Activated naive CD8-positive, alpha-beta T cell treated with anti-CD3 and anti-CD28 coated beads for 36 hours (primary cell): ENCODE measurements at regions not wholly inside any gene's neighbourhood (a gene's known extent, or its start where the extent isn't known, plus 50 kb on each side); places are given as distances from the start of the nearest gene placed in this dataset.

Experiments
- DNase-seq: peaks from one replicate; pipeline ENCODE4 v3.0.0; 2021
- H3K27ac Mint-ChIP-seq: one replicate; pipeline ENCODE4 v1.8.0; 2022; ENCODE audit warnings: mild to moderate bottlenecking, moderate library complexity, mixed read lengths
- H3K27me3 Mint-ChIP-seq: one replicate; pipeline ENCODE4 v1.8.0; 2022; ENCODE audit warnings: mild to moderate bottlenecking, mixed read lengths
- H3K36me3 Mint-ChIP-seq: one replicate; pipeline ENCODE4 v1.8.0; 2021; ENCODE audit warnings: mild to moderate bottlenecking, mixed read lengths
- H3K4me1 Mint-ChIP-seq: one replicate; pipeline ENCODE4 v1.8.0; 2021; ENCODE audit warnings: mixed read lengths
- H3K4me3 Mint-ChIP-seq: one replicate; pipeline ENCODE4 v1.8.0; 2022; ENCODE audit warnings: mild to moderate bottlenecking, moderate library complexity, mixed read lengths
- H3K9me3 Mint-ChIP-seq: one replicate; pipeline ENCODE4 v1.8.0; 2022; ENCODE audit warnings: mixed read lengths

GRCh38 chr9:80811656-80812055 lies 877.7 kb downstream of the TLE1 start:
- no peaks in the 10 kb centered on the region for H3K27me3 Mint-ChIP-seq
- no peak for DNase-seq
- H3K9me3 Mint-ChIP-seq: peaks cover 4% of the 10 kb centered on the region
- H3K4me1 Mint-ChIP-seq: no peaks in the 10 kb centered on the region
- no peak overlapping the region for H3K4me3 Mint-ChIP-seq
- H3K27ac Mint-ChIP-seq: no peak overlapping the region
- no peaks in the 10 kb centered on the region for H3K36me3 Mint-ChIP-seq

DNA sequence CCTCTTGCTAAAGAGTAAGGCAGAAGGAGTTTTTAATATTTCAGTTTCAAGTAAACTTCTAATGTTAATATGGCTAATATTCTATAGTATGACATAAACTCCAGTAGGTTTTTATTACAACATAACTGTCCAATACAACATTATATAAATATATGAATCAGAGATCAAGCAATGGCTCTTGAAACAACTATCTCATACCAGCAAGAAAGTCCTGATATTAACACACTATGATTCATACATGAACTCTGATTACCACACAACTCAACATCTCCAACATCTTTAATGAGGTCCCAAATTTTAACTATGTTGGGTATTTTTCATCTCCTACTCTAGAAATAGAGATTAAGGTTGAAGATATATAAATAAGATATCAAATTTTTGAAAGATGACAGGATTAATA lies 878.3 kb downstream of the TLE1 start:
- no peaks in the 10 kb centered on the region for H3K4me1 Mint-ChIP-seq
- H3K36me3 Mint-ChIP-seq: no peaks in the 10 kb centered on the region
- peaks cover 4% of the 10 kb centered on the region for H3K9me3 Mint-ChIP-seq
- no peak overlapping the region for H3K27ac Mint-ChIP-seq
- DNase-seq: no peak
- H3K4me3 Mint-ChIP-seq: no peak overlapping the region
- H3K27me3 Mint-ChIP-seq: no peaks in the 10 kb centered on the region

- no peak overlapping the region for H3K4me3 Mint-ChIP-seq
- H3K27ac Mint-ChIP-seq: no peak overlapping the region
Measured at GRCh38 chr9:80806671-80807070, 882.7 kb downstream of the TLE1 start.

DNA sequence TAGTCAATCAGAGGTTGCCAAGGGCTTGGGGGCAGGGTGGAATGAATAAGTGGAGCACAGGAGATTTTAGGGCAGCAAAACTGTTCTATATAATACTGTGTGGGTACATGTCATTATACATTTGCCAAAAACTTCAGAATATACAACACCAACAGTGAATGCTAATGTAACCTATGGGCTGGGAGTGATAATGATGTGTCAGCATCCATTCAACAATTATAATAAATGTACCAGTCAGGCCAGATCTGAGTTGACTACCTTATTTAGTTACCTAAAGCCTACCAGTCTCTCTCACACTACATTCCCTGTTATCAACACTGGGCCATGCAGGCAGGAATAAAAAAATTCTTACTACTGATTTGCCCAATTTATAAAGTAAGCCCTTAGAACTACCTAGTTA lies 884.5 kb downstream of the TLE1 start:
- Mint-ChIP-seq H3K4me1 (no peaks in the 10 kb centered on the region), H3K4me3 (no peak overlapping the region), H3K27me3 (no peaks in the 10 kb centered on the region), H3K9me3 (no peaks in the 10 kb centered on the region), H3K27ac (no peak overlapping the region), H3K36me3 (no peaks in the 10 kb centered on the region)
- no peak for DNase-seq

More at GRCh38 chr9:80806671-80807070, 882.7 kb downstream of the TLE1 start:
- Mint-ChIP-seq H3K36me3 (no peaks in the 10 kb centered on the region), H3K27me3 (no peaks in the 10 kb centered on the region), H3K9me3 (no peaks in the 10 kb centered on the region), H3K4me1 (no peaks in the 10 kb centered on the region)
- DNase-seq: no peak

GRCh38 chr9:80797831-80798688 lies 891.3 kb downstream of the TLE1 start:
- H3K4me1 Mint-ChIP-seq: no peaks in the 10 kb centered on the region
- H3K27ac Mint-ChIP-seq: no peak overlapping the region
- H3K4me3 Mint-ChIP-seq: no peak overlapping the region
- H3K27me3 Mint-ChIP-seq: no peaks in the 10 kb centered on the region
- H3K9me3 Mint-ChIP-seq: no peaks in the 10 kb centered on the region
- H3K36me3 Mint-ChIP-seq: no peaks in the 10 kb centered on the region
- no peak for DNase-seq

DNA sequence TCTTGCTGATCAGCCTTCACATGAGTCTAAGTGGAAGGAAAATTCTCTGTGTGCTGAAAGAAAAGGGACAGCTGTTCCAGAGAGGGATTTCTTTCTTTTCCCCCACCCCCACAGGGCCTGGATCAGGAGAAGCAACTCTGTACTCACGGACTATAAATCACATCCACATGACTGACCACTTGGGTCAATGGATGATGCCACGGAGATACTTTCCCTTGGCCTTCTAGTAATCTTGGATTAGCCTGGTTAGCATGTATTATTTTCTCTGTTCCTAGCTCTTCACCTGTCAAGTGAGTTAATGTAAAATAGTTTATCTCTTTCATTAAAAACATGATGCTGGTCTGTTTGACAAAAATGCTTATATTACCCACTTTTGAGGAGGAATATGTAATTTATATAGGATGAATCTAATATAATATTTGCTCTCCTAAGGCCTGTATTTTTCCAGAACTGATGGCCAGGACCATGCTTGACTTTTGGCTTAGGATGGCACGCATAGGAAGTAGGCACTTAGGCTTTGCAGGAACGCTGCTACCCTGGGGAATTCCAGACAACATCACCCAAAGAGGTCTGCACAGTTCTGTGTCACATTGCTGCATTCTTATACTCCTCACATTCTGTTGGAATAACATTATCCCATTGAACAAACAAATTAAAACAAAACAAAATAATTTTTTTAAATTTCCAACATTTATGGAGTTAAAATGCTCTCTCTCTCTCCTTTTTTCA lies 892.1 kb downstream of the TLE1 start:
- H3K9me3 Mint-ChIP-seq: no peaks in the 10 kb centered on the region
- H3K4me1 Mint-ChIP-seq: no peaks in the 10 kb centered on the region
- H3K36me3 Mint-ChIP-seq: no peaks in the 10 kb centered on the region
- no peak for DNase-seq
- no peak overlapping the region for H3K27ac Mint-ChIP-seq
- H3K27me3 Mint-ChIP-seq: no peaks in the 10 kb centered on the region
- no peak overlapping the region for H3K4me3 Mint-ChIP-seq

- DNase-seq: no peak
- H3K9me3 Mint-ChIP-seq: no peaks in the 10 kb centered on the region
- no peak overlapping the region for H3K4me3 Mint-ChIP-seq
- H3K36me3 Mint-ChIP-seq: no peaks in the 10 kb centered on the region
- no peaks in the 10 kb centered on the region for H3K4me1 Mint-ChIP-seq
- H3K27me3 Mint-ChIP-seq: no peaks in the 10 kb centered on the region
- H3K27ac Mint-ChIP-seq: no peak overlapping the region
Measured at GRCh38 chr9:80796632-80797031, 892.7 kb downstream of the TLE1 start.

- no peak overlapping the region for H3K27ac Mint-ChIP-seq
- no peaks in the 10 kb centered on the region for H3K27me3 Mint-ChIP-seq
- no peak for DNase-seq
- no peak overlapping the region for H3K4me3 Mint-ChIP-seq
- no peaks in the 10 kb centered on the region for H3K4me1 Mint-ChIP-seq
- H3K36me3 Mint-ChIP-seq: no peaks in the 10 kb centered on the region
- no peaks in the 10 kb centered on the region for H3K9me3 Mint-ChIP-seq
Measured at GRCh38 chr9:80794197-80794596, 895.1 kb downstream of the TLE1 start.

DNA sequence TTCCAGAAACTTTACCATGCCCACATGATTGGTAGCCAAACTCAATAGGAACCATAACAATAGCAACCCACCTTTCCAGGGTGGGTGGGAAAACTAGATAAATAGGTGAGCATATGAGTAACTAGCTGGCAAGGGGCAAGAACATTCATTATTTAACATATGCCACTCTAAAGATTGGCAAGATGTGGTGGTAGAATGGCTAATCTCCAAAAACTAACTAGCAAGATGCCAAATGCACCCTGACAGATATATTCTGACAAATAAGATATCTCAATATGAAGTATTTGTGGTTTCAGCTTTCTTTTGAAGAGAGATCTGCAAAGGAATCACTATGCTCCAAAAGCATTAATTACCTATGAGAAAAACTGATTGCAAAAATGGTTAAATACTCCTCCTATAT lies 895.6 kb downstream of the TLE1 start:
- Mint-ChIP-seq H3K36me3 (no peaks in the 10 kb centered on the region), H3K9me3 (no peaks in the 10 kb centered on the region), H3K27me3 (no peaks in the 10 kb centered on the region), H3K27ac (no peak overlapping the region), H3K4me3 (no peak overlapping the region), H3K4me1 (no peaks in the 10 kb centered on the region)
- DNase-seq: no peak

GRCh38 chr9:80792726-80793125 lies 896.6 kb downstream of the TLE1 start:
- no peaks in the 10 kb centered on the region for H3K9me3 Mint-ChIP-seq
- H3K4me3 Mint-ChIP-seq: no peak overlapping the region
- H3K4me1 Mint-ChIP-seq: no peaks in the 10 kb centered on the region
- H3K36me3 Mint-ChIP-seq: no peaks in the 10 kb centered on the region
- H3K27ac Mint-ChIP-seq: no peak overlapping the region
- no peaks in the 10 kb centered on the region for H3K27me3 Mint-ChIP-seq
- no peak for DNase-seq

DNA sequence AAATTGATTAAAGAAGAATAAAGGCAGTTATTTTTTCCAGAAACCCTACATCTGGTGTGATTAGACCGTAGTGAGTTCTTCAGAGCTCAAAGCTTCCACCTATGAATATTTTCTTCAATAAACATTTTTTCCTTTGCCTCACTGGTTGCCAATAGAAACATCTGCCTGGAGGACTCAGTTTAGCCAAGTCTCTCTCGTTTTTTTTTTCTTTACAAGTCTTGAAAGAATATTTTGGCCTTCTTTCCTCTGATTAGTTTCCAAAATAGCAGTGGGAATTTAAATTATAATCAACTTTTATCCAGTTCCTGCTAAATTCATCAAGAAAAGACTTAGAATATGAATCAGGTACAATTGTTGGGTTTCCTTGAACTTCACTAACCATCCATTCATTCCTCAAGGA lies 897.5 kb downstream of the TLE1 start:
- no peaks in the 10 kb centered on the region for H3K9me3 Mint-ChIP-seq
- DNase-seq: no peak
- no peak overlapping the region for H3K27ac Mint-ChIP-seq
- H3K4me1 Mint-ChIP-seq: no peaks in the 10 kb centered on the region
- no peak overlapping the region for H3K4me3 Mint-ChIP-seq
- H3K27me3 Mint-ChIP-seq: no peaks in the 10 kb centered on the region
- H3K36me3 Mint-ChIP-seq: no peaks in the 10 kb centered on the region

DNA sequence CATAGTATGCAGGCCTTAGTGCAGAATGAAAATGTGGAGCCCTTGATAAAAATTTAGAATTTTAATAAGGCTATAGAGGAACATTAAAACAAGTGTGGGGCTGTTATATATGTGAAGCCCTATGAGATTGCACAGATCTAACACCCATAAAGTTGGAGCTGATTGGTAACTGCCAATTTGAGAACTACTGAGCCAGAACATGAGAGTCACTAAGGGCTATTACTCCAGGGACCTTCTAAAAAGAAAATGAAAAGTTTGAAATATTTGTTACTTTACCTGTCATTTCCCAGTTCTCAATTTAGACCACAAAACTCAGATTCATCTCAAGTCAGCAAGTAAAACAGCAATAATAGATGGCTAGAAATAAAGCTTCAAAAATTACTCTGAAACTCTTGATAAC lies 898.6 kb downstream of the TLE1 start:
- Mint-ChIP-seq H3K4me3 (no peak overlapping the region), H3K27me3 (no peaks in the 10 kb centered on the region), H3K27ac (no peak overlapping the region), H3K9me3 (no peaks in the 10 kb centered on the region), H3K36me3 (no peaks in the 10 kb centered on the region), H3K4me1 (no peaks in the 10 kb centered on the region)
- DNase-seq: no peak

DNA sequence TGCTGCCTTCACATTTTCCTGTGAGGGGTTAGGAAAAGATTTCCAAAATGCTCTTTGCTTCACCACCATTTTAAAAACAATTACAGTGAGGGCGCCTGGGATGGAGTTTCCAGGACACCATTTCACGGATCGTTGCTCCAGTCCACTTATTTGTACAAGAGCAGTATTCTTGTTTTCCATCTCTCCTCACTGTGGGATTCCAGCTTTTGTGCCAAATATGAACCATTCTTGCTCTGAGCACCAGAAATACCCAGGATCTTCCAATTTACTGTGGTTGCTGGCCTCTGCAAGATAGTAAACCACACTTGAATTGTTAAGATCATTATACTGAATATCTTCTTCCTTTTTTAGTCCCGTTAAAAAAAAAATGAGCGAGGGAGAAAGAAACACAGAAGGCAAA lies 899.5 kb downstream of the TLE1 start:
- no peaks in the 10 kb centered on the region for H3K36me3 Mint-ChIP-seq
- no peak for DNase-seq
- no peaks in the 10 kb centered on the region for H3K4me1 Mint-ChIP-seq
- no peaks in the 10 kb centered on the region for H3K9me3 Mint-ChIP-seq
- no peaks in the 10 kb centered on the region for H3K27me3 Mint-ChIP-seq
- no peak overlapping the region for H3K4me3 Mint-ChIP-seq
- no peak overlapping the region for H3K27ac Mint-ChIP-seq

DNA sequence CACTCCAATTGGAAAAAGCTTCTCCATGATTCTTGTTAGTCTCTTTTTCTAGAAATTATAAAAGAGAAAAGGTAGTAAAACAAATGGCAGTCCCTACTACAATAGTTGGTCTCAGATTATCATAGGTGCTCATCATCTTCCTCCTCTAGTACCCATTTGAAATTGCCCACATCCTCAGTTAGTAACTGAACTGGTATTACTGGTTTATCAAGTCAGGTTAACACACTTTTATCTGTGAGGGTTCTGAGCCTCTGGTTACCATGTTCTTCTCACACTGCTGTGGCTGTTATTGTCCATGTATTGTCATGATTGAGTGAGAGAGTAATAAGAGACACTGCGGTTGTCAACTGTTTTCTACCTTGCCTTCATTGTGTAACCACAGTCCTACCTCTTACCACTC lies 901.7 kb downstream of the TLE1 start:
- Mint-ChIP-seq H3K4me3 (no peak overlapping the region), H3K27me3 (no peaks in the 10 kb centered on the region), H3K36me3 (no peaks in the 10 kb centered on the region), H3K9me3 (no peaks in the 10 kb centered on the region), H3K27ac (no peak overlapping the region), H3K4me1 (no peaks in the 10 kb centered on the region)
- DNase-seq: no peak

- H3K4me1 Mint-ChIP-seq: no peaks in the 10 kb centered on the region
- peaks cover 3% of the 10 kb centered on the region for H3K9me3 Mint-ChIP-seq
- no peaks in the 10 kb centered on the region for H3K36me3 Mint-ChIP-seq
- H3K27me3 Mint-ChIP-seq: no peaks in the 10 kb centered on the region
- DNase-seq: no peak
- no peak overlapping the region for H3K4me3 Mint-ChIP-seq
- H3K27ac Mint-ChIP-seq: no peak overlapping the region
Measured at GRCh38 chr9:80784647-80785046, 904.7 kb downstream of the TLE1 start.

GRCh38 chr9:80775971-80776370 lies 913.4 kb downstream of the TLE1 start:
- no peaks in the 10 kb centered on the region for H3K4me1 Mint-ChIP-seq
- H3K36me3 Mint-ChIP-seq: no peaks in the 10 kb centered on the region
- no peaks in the 10 kb centered on the region for H3K9me3 Mint-ChIP-seq
- H3K4me3 Mint-ChIP-seq: no peak overlapping the region
- H3K27me3 Mint-ChIP-seq: no peaks in the 10 kb centered on the region
- H3K27ac Mint-ChIP-seq: no peak overlapping the region
- no peak for DNase-seq
